Thyroid gland (tissue), 4 donors: ENCODE measurements at regions not wholly inside any gene's neighbourhood (a gene's known extent, or its start where the extent isn't known, plus 50 kb on each side); places are given as distances from the start of the nearest gene placed in this dataset.

Experiments used
- DNase-seq, 2 donors: peaks; one replicate each; pipeline ENCODE4 v3.0.0-alpha.2; 2019
- H3K27ac ChIP-seq, 3 donors: fragments of 200-600 bp; sonication (generic); 1 replicate in 2 of 3; 2 replicates in 1 of 3; pipeline ENCODE4 v1.5.1; 2016 to 2019; ENCODE audit warnings: mild to moderate bottlenecking in 1 of 3, moderate library complexity in 1 of 3
- H3K27me3 ChIP-seq: fragments of 200-600 bp; sonication (generic); one replicate; pipeline ENCODE4 v1.5.1; 2019
- H3K36me3 ChIP-seq, 2 donors: fragments of 200-600 bp; sonication (generic); one replicate each; pipeline ENCODE4 v1.5.1; 2016 to 2019
- H3K4me1 ChIP-seq, 2 donors: fragments of 200-600 bp; sonication (generic); one replicate each; pipeline ENCODE4 v1.5.1; 2017 to 2019
- H3K4me3 ChIP-seq, 3 donors: fragments of 200-600 bp; sonication (generic); replicated peaks in 1 of 3; 1 replicate in 2 of 3; 2 replicates in 1 of 3; pipeline ENCODE4 v1.5.1; 2016; ENCODE audit warnings: mild to moderate bottlenecking in 1 of 3
- H3K9me3 ChIP-seq: fragments of 200-600 bp; sonication (generic); one replicate; pipeline ENCODE4 v1.5.1; 2017
- POLR2A ChIP-seq, 2 donors: fragments of 450-650 bp; IDR thresholded peaks; one replicate each; pipeline ENCODE4 v1.6.1; 2017; ENCODE audit warnings: antibody characterized with exemption in 2 of 2, mild to moderate bottlenecking in 2 of 2, moderate library complexity in 1 of 2
- WGBS, 2 donors: methylation state at CpG; one replicate each; pipeline ENCODE4 v1.1.5; 2017; 5-methylcytosine and 5-hydroxymethylcytosine counted together
- intact Hi-C: fragments of 100-400 bp; cut with DNase I; formaldehyde crosslinking; loops from one replicate; pipeline ENCODE4 v1.15.1; 2023
- TF ChIP-seq, protein P1 (sequence below), 6 experiments: fragments of 200-600 bp in 3 of 6; fragments of 450-650 bp in 3 of 6; sonication (generic) in 3 of 6; IDR thresholded peaks; one replicate each; pipeline ENCODE4 v1.5.1; 2016 to 2019; ENCODE audit warnings: antibody characterized with exemption in 6 of 6, mild to moderate bottlenecking in 2 of 6, inconsistent platforms in 1 of 6, moderate library complexity in 1 of 6

GRCh38 chr4:22910200-22910599 lies 217.5 kb downstream of the GBA3 start:
- H3K36me3 ChIP-seq, result no peaks in the 10 kb centered on the region
- intact Hi-C loops, result no loop called here
- no peak for TF ChIP-seq POLR2A (IDR thresholded peaks at IDR 0.05)
- TF ChIP-seq, protein P1, sequence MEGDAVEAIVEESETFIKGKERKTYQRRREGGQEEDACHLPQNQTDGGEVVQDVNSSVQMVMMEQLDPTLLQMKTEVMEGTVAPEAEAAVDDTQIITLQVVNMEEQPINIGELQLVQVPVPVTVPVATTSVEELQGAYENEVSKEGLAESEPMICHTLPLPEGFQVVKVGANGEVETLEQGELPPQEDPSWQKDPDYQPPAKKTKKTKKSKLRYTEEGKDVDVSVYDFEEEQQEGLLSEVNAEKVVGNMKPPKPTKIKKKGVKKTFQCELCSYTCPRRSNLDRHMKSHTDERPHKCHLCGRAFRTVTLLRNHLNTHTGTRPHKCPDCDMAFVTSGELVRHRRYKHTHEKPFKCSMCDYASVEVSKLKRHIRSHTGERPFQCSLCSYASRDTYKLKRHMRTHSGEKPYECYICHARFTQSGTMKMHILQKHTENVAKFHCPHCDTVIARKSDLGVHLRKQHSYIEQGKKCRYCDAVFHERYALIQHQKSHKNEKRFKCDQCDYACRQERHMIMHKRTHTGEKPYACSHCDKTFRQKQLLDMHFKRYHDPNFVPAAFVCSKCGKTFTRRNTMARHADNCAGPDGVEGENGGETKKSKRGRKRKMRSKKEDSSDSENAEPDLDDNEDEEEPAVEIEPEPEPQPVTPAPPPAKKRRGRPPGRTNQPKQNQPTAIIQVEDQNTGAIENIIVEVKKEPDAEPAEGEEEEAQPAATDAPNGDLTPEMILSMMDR (IDR thresholded peaks at IDR 0.05), result no peak

GRCh38 chr4:22906045-22906444 lies 213.3 kb downstream of the GBA3 start:
- intact Hi-C loops, result no loop called here
- no peaks in the 10 kb centered on the region for H3K36me3 ChIP-seq
- H3K4me1 ChIP-seq, result no peaks in the 10 kb centered on the region
- no peak overlapping the region for H3K27ac ChIP-seq
- no peaks in the 10 kb centered on the region for H3K9me3 ChIP-seq
- no peaks in the 10 kb centered on the region for H3K27me3 ChIP-seq
- DNase-seq, result no peak
- H3K4me3 ChIP-seq, result no peak overlapping the region
- TF ChIP-seq, protein P1 (IDR thresholded peaks at IDR 0.05), result no peak
- TF ChIP-seq POLR2A (IDR thresholded peaks at IDR 0.05), result no peak
- 42 to 55% methylated on average over 2 of the region's 2 CpGs for WGBS, 2 donors

More at GRCh38 chr4:22910200-22910599, 217.5 kb downstream of the GBA3 start:
- no peak for DNase-seq
- Histone ChIP-seq H3K9me3 (no peaks in the 10 kb centered on the region), H3K27me3 (no peaks in the 10 kb centered on the region), H3K4me3 (no peak overlapping the region), H3K4me1 (no peaks in the 10 kb centered on the region), H3K27ac (no peak overlapping the region)
- 43 to 44% methylated on average over 2 of the region's 2 CpGs for WGBS, 2 donors

DNA sequence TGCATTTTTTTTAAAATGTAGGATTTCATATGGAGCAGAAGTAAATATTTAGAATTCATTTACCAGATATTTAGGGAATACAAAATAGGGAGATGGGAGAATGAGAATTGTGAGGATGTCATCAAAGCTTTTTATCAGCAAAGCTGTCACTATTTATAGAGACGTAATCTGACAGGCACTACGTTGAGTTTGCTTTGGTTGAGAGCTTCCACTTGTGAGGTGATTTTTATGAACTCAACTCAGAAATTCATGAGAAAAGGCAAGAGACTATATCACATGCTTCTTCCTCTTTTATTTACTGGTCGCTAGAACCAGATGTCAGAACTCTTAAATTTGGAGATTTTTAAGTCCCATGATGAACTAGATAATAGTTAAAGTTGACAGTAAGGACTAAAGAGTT lies 211.2 kb downstream of the GBA3 start:
- Histone ChIP-seq H3K4me3 (no peak overlapping the region), H3K4me1 (no peaks in the 10 kb centered on the region), H3K9me3 (no peaks in the 10 kb centered on the region), H3K27ac (no peak overlapping the region), H3K27me3 (no peaks in the 10 kb centered on the region), H3K36me3 (no peaks in the 10 kb centered on the region)
- intact Hi-C loops, result no loop called here
- 45% methylated on average over 3 of the region's 3 CpGs for WGBS, 2 donors
- TF ChIP-seq, protein P1 (IDR thresholded peaks at IDR 0.05), result no peak
- TF ChIP-seq POLR2A (IDR thresholded peaks at IDR 0.05), result no peak
- DNase-seq, result no peak

DNA sequence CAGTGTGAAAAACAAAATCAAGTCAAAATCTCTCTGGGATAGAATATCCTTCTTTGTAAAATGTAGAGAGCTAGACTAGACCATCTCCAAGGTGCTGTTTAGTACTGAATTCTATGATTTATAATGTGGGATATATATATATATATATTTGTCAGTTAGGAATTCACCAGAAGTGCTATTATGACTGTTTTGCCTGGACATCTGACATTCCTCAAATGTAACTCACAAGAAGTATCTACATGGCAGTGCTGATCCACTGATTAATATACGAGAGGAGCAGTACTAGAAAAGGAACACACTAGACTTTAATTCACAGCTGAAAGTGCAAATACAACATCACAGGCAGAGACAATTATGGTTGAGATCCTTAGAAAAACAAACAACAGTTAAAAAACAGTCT lies 208.9 kb downstream of the GBA3 start:
- H3K9me3 ChIP-seq, result no peaks in the 10 kb centered on the region
- TF ChIP-seq, protein P1 (IDR thresholded peaks at IDR 0.05), result no peak
- TF ChIP-seq POLR2A (IDR thresholded peaks at IDR 0.05), result no peak
- intact Hi-C loops, result no loop called here
- WGBS, 2 donors, result 80 to 83% methylated on average over 1 of the region's 1 CpG
- no peaks in the 10 kb centered on the region for H3K36me3 ChIP-seq
- H3K27ac ChIP-seq, result no peak overlapping the region
- H3K4me1 ChIP-seq, result no peaks in the 10 kb centered on the region
- H3K4me3 ChIP-seq, result no peak overlapping the region
- H3K27me3 ChIP-seq, result no peaks in the 10 kb centered on the region
- no peak for DNase-seq

- no peaks in the 10 kb centered on the region for H3K9me3 ChIP-seq
- H3K27ac ChIP-seq, result no peak overlapping the region
- no peak overlapping the region for H3K4me3 ChIP-seq
- intact Hi-C loops, result no loop called here
- no peaks in the 10 kb centered on the region for H3K4me1 ChIP-seq
- H3K36me3 ChIP-seq, result no peaks in the 10 kb centered on the region
- 61 to 76% methylated on average over 2 of the region's 2 CpGs for WGBS, 2 donors
- no peak for DNase-seq
- no peak for TF ChIP-seq POLR2A (IDR thresholded peaks at IDR 0.05)
- TF ChIP-seq, protein P1 (IDR thresholded peaks at IDR 0.05), result no peak
- no peaks in the 10 kb centered on the region for H3K27me3 ChIP-seq
Observed at GRCh38 chr4:22900876-22901275, 208.1 kb downstream of the GBA3 start.
